H1 (cell line): ENCODE measurements at regions not wholly inside any gene's neighbourhood (a gene's known extent, or its start where the extent isn't known, plus 50 kb on each side); places are given as distances from the start of the nearest gene placed in this dataset.

Experiments used
- CTCF ChIA-PET: fragments of 300-600 bp; sonication (Branson Sonifier 250); formaldehyde crosslinking; loops from one replicate; lab custom pipeline; 2021; ENCODE audit not compliant: partially characterized antibody; lab: Charles Lee
- POLR2A ChIA-PET: fragments of 300-600 bp; sonication (Branson Sonifier 250); formaldehyde crosslinking; loops from one replicate; lab custom pipeline; 2021; ENCODE audit warnings: inconsistent platforms; ENCODE audit not compliant: partially characterized antibody; lab: Charles Lee
- DNase-seq, 2 experiments: peaks; one replicate each; pipeline versions ENCODE4 v3.0.0 to v3.0.0-alpha.2; 2010 to 2022; ENCODE audit warnings: low spot score in 2 of 2, low read depth in 1 of 2, mixed read lengths in 1 of 2
- FAIRE-seq: peaks from 2 replicates; lab custom pipeline; 2011; peaks lifted over from hg19 to GRCh38; lab: Jason Lieb, UNC
- H2AFZ ChIP-seq: 2 replicates; pipeline ENCODE4 v1.8.1; 2012; ENCODE audit warnings: low read length, inconsistent platforms
- H2AK5ac ChIP-seq: 2 replicates; pipeline ENCODE4 v1.6.1; 2013; ENCODE audit warnings: low read depth, low read length
- H2BK120ac ChIP-seq: replicated peaks from 2 replicates; pipeline ENCODE3; 2013; ENCODE audit warnings: low read depth, low read length, inconsistent platforms
- H2BK12ac ChIP-seq: 2 replicates; pipeline ENCODE4 v1.6.1; 2013; ENCODE audit warnings: low read depth, low read length
- H2BK15ac ChIP-seq: 2 replicates; pipeline ENCODE4 v1.6.1; 2013; ENCODE audit warnings: low read length
- H2BK20ac ChIP-seq: 2 replicates; pipeline ENCODE4 v1.6.1; 2013; ENCODE audit warnings: low read length
- H2BK5ac ChIP-seq: 2 replicates; pipeline ENCODE4 v1.6.1; 2013; ENCODE audit warnings: low read depth, low read length
- H3K14ac ChIP-seq: 2 replicates; pipeline ENCODE4 v1.6.1; 2013; ENCODE audit warnings: inconsistent platforms; ENCODE audit not compliant: insufficient read length
- H3K18ac ChIP-seq: 2 replicates; pipeline ENCODE4 v1.6.1; 2013; ENCODE audit warnings: low read length; ENCODE audit errors: extremely low read depth
- H3K23ac ChIP-seq: 2 replicates; pipeline ENCODE4 v1.6.1; 2013; ENCODE audit warnings: inconsistent platforms; ENCODE audit not compliant: insufficient read length
- H3K23me2 ChIP-seq: 2 replicates; pipeline ENCODE4 v1.6.1; 2013; ENCODE audit warnings: low read depth, low read length
- H3K27ac ChIP-seq: 2 replicates; pipeline ENCODE4 v1.6.1; 2011; ENCODE audit warnings: low read depth, low read length, inconsistent platforms
- H3K27me3 ChIP-seq, 4 experiments: replicated peaks in 1 of 4; 1 replicate in 1 of 4; 2 replicates in 3 of 4; pipeline versions ENCODE4 v1.6.1 to v1.8.1; 2011 to 2013; ENCODE audit warnings: low read length in 3 of 4, mild to moderate bottlenecking in 3 of 4, inconsistent platforms in 2 of 4, mixed read lengths in 2 of 4, moderate library complexity in 1 of 4; ENCODE audit not compliant: control insufficient read depth in 3 of 4, insufficient read depth in 3 of 4; ENCODE audit errors: extremely low read depth in 1 of 4
- H3K36me3 ChIP-seq, 4 experiments: 2 replicates each; pipeline versions ENCODE4 v1.6.1 to v1.8.1; 2011 to 2013; ENCODE audit warnings: mild to moderate bottlenecking in 4 of 4, low read length in 3 of 4, moderate library complexity in 2 of 4, control low read depth in 1 of 4, inconsistent platforms in 1 of 4; ENCODE audit not compliant: insufficient read depth in 4 of 4, control insufficient read depth in 2 of 4
- H3K4ac ChIP-seq: replicated peaks from 2 replicates; pipeline ENCODE3; 2013; ENCODE audit warnings: low read length, low read depth, mixed read lengths, inconsistent platforms; ENCODE audit not compliant: insufficient read length
- H3K4me1 ChIP-seq, 4 experiments: replicated peaks in 1 of 4; 1 replicate in 1 of 4; 2 replicates in 3 of 4; pipeline versions ENCODE4 v1.6.1 to v1.8.1; 2011 to 2013; ENCODE audit warnings: low read length in 3 of 4, inconsistent platforms in 2 of 4, mixed read lengths in 1 of 4; ENCODE audit not compliant: insufficient read depth in 4 of 4, control insufficient read depth in 3 of 4
- H3K4me2 ChIP-seq, 2 experiments: 2 replicates each; pipeline versions ENCODE4 v1.6.1 to v1.8.1; 2011 to 2013; ENCODE audit warnings: low read depth in 2 of 2, low read length in 2 of 2, control low read depth in 1 of 2, inconsistent platforms in 1 of 2, mild to moderate bottlenecking in 1 of 2; ENCODE audit not compliant: insufficient read depth in 1 of 2
- H3K4me3 ChIP-seq, 4 experiments: fragments of 200-600, 300-600 bp in 1 of 4; sonication (generic), shearing (Covaris generic), sonication (Bioruptor Twin) in 1 of 4; 2 replicates each; pipeline versions ENCODE4 v1.5.1 to v1.8.1; 2011 to 2016; ENCODE audit warnings: low read length in 4 of 4, low read depth in 3 of 4, control low read depth in 2 of 4, inconsistent platforms in 2 of 4, mild to moderate bottlenecking in 2 of 4, mixed read lengths in 1 of 4, moderate library complexity in 1 of 4; ENCODE audit not compliant: insufficient read depth in 2 of 4; ENCODE audit errors: extremely low read depth in 1 of 4
- H3K56ac ChIP-seq: replicated peaks from 2 replicates; pipeline ENCODE3; 2013; ENCODE audit warnings: low read depth, mild to moderate bottlenecking, mixed read lengths, low read length, inconsistent platforms; ENCODE audit not compliant: insufficient read length
- H3K79me1 ChIP-seq: 2 replicates; pipeline ENCODE4 v1.6.1; 2013; ENCODE audit warnings: low read depth, low read length, control low read depth
- H3K79me2 ChIP-seq, 2 experiments: 2 replicates each; pipeline versions ENCODE4 v1.6.1 to v1.8.1; 2012 to 2013; ENCODE audit warnings: low read length in 2 of 2, mild to moderate bottlenecking in 2 of 2, inconsistent platforms in 1 of 2; ENCODE audit not compliant: insufficient read depth in 2 of 2, control insufficient read depth in 1 of 2
- H3K9ac ChIP-seq, 4 experiments: replicated peaks in 1 of 4; 1 replicate in 1 of 4; 2 replicates in 3 of 4; pipeline versions ENCODE4 v1.6.1 to v1.8.1; 2011 to 2013; ENCODE audit warnings: low read depth in 3 of 4, low read length in 3 of 4, control low read depth in 2 of 4, mild to moderate bottlenecking in 2 of 4, moderate library complexity in 2 of 4, inconsistent platforms in 1 of 4; ENCODE audit errors: extremely low read depth in 1 of 4
- H3K9me3 ChIP-seq, 2 experiments: 2 replicates each; pipeline versions ENCODE4 v1.6.1 to v1.8.1; 2012 to 2013; ENCODE audit warnings: mild to moderate bottlenecking in 2 of 2, moderate library complexity in 2 of 2, control low read depth in 1 of 2, inconsistent platforms in 1 of 2, low read depth in 1 of 2, low read length in 1 of 2, mixed read lengths in 1 of 2; ENCODE audit not compliant: insufficient read depth in 2 of 2
- H4K20me1 ChIP-seq, 2 experiments: replicated peaks in 1 of 2; 2 replicates each; pipeline versions ENCODE3 to v1.8.1; 2011 to 2013; ENCODE audit warnings: inconsistent platforms in 2 of 2, low read length in 2 of 2, mild to moderate bottlenecking in 1 of 2; ENCODE audit not compliant: insufficient read depth in 2 of 2, control insufficient read depth in 1 of 2
- H4K5ac ChIP-seq: 2 replicates; pipeline ENCODE4 v1.6.1; 2013; ENCODE audit warnings: low read length, low read depth, mixed read lengths, inconsistent platforms; ENCODE audit not compliant: insufficient read length
- H4K8ac ChIP-seq: 2 replicates; pipeline ENCODE4 v1.8.0; 2013; ENCODE audit warnings: mild to moderate bottlenecking, moderate library complexity, low read length, inconsistent platforms; ENCODE audit not compliant: insufficient read depth; ENCODE audit errors: extremely low read depth
- H4K91ac ChIP-seq: replicated peaks from 2 replicates; pipeline ENCODE3; 2013; ENCODE audit warnings: low read length, mixed read lengths, inconsistent platforms; ENCODE audit not compliant: insufficient read length
- CHD1 ChIP-seq: IDR thresholded peaks from 2 replicates; pipeline ENCODE4 v1.6.1; 2012; ENCODE audit warnings: low read depth, low read length, improper control_type of control experiment
- TEAD4 ChIP-seq: IDR thresholded peaks from 2 replicates; pipeline ENCODE4 v1.6.1; 2012; ENCODE audit warnings: low read depth, low read length, inconsistent platforms, mixed read lengths
- WGBS, 2 experiments: shearing (Covaris generic) in 1 of 2; methylation state at CpG; one replicate each; pipeline versions ENCODE4 v1.1.6 to v1.1.7; 2013 to 2015; ENCODE audit warnings: low lambda C conversion rate in 2 of 2, mixed read lengths in 2 of 2, inconsistent platforms in 1 of 2, low coverage in 1 of 2, missing lambda C conversion rate in 1 of 2; ENCODE audit not compliant: insufficient replicate concordance in 2 of 2, insufficient coverage in 1 of 2, insufficient read length in 1 of 2; ENCODE audit errors: extremely low coverage in 1 of 2, missing lambda C conversion rate in 1 of 2; 5-methylcytosine and 5-hydroxymethylcytosine counted together

DNA sequence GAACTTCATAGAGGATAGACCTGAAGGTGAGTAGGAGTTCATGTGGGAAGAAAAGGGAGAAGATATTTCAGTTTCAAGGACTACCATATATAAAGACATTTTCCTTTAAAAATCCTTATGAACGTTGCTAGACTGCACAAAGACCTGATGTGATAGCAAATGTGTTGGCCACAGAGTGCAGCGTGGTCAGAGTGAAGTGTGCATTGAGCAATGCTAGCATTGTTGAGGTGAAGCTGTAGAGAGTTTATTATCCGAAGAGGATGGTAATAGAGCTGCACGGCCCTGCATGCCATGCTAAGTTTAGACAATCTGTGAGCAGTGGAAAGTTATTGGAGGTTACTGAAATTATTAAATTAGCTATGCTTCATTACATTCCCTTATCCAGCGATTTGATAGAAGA lies 413.0 kb downstream of the CCDC91 start:
- H3K79me2 ChIP-seq: no peaks in the 10 kb centered on the region
- peaks cover 2 to 12% of the 10 kb centered on the region in 2 experiments; a peak in 1 of 4 replicates for H3K9me3 ChIP-seq
- POLR2A ChIA-PET: no interaction called here
- H3K23ac ChIP-seq: no peak overlapping the region
- H3K14ac ChIP-seq: no peak overlapping the region
- no peak overlapping the region for H2BK12ac ChIP-seq
- H4K8ac ChIP-seq: no peak overlapping the region
- no peak overlapping the region for H4K5ac ChIP-seq
- FAIRE-seq (no peak), DNase-seq (no peak)
- H3K9ac ChIP-seq: no peak overlapping the region
- H3K36me3 ChIP-seq: peaks cover 0 to 2% (median 0%) of the 10 kb centered on the region in 4 experiments; a peak in 1 of 8 replicates
- TF ChIP-seq CHD1 (no peak), TEAD4 (no peak)
- no peak overlapping the region for H3K4me3 ChIP-seq
- 90% methylated on average over 5 of the region's 5 CpGs; no CpG with 5 or more reads in 1 of the 2 experiments for WGBS, 2 experiments
- H2BK120ac ChIP-seq: no peak overlapping the region
- no peaks in the 10 kb centered on the region for H4K20me1 ChIP-seq
- no peak overlapping the region for H2AFZ ChIP-seq
- no peak overlapping the region for H2BK20ac ChIP-seq
- no peak overlapping the region for H3K18ac ChIP-seq
- no peak overlapping the region for H3K56ac ChIP-seq
- H3K79me1 ChIP-seq: no peaks in the 10 kb centered on the region
- no peaks in the 10 kb centered on the region; the same call in 1 of the 2 replicates for H3K23me2 ChIP-seq
- no peak overlapping the region for H2BK15ac ChIP-seq
- peaks cover 0 to 2% (median 0%) of the 10 kb centered on the region in 4 experiments; a peak in 1 of 7 replicates for H3K4me1 ChIP-seq
- H3K27ac ChIP-seq: no peak overlapping the region
- CTCF ChIA-PET: no interaction called here
- no peak overlapping the region for H4K91ac ChIP-seq
- H2AK5ac ChIP-seq: no peak overlapping the region
- no peaks in the 10 kb centered on the region for H3K27me3 ChIP-seq
- no peak overlapping the region for H3K4ac ChIP-seq
- no peak overlapping the region for H2BK5ac ChIP-seq
- no peak overlapping the region for H3K4me2 ChIP-seq
